HG03469 (cell line): ENCODE measurements at regions not wholly inside any gene's neighbourhood (a gene's known extent, or its start where the extent isn't known, plus 50 kb on each side); places are given as distances from the start of the nearest gene placed in this dataset.

Source experiments
- ATAC-seq: cut with Tn5 transposase; IDR thresholded peaks from one replicate; pipeline ENCODE4 v1.9.1; 2021; ENCODE audit warnings: mild to moderate bottlenecking, moderate library complexity, moderate number of reproducible peaks; ENCODE audit not compliant: unreplicated experiment

GRCh38 chr6:133748628-133749027, 140.3 kb upstream of the TCF21 start:
- ATAC-seq = no peak

- no peak for ATAC-seq
Observed at GRCh38 chr6:133749427-133749826, 139.5 kb upstream of the TCF21 start.

GRCh38 chr6:133752129-133752528, 136.8 kb upstream of the TCF21 start:
- no peak for ATAC-seq

GRCh38 chr6:133753756-133754155, 135.2 kb upstream of the TCF21 start:
- no peak for ATAC-seq

GRCh38 chr6:133754298-133754697, 134.6 kb upstream of the TCF21 start:
- ATAC-seq = no peak

- no peak for ATAC-seq
Observed at GRCh38 chr6:133756078-133756695, 132.7 kb upstream of the TCF21 start.

- no peak for ATAC-seq
Observed at GRCh38 chr6:133757335-133757734, 131.6 kb upstream of the TCF21 start.

GRCh38 chr6:133758815-133759335, 130.0 kb upstream of the TCF21 start:
- no peak for ATAC-seq

GRCh38 chr6:133759524-133759923, 129.4 kb upstream of the TCF21 start:
- no peak for ATAC-seq

- ATAC-seq = no peak
Observed at GRCh38 chr6:133761706-133762105, 127.2 kb upstream of the TCF21 start.

- ATAC-seq = no peak
Observed at GRCh38 chr6:133764008-133764753, 124.7 kb upstream of the TCF21 start.

- ATAC-seq = no peak
Observed at GRCh38 chr6:133764754-133765208, 124.1 kb upstream of the TCF21 start.

- ATAC-seq = no peak
Observed at GRCh38 chr6:133767357-133767970, 121.4 kb upstream of the TCF21 start.

GRCh38 chr6:133768656-133769295, 120.1 kb upstream of the TCF21 start:
- no peak for ATAC-seq

- ATAC-seq = no peak
Observed at GRCh38 chr6:133769463-133769862, 119.5 kb upstream of the TCF21 start.

GRCh38 chr6:133772567-133772966, 116.3 kb upstream of the TCF21 start:
- ATAC-seq = no peak

- no peak for ATAC-seq
Observed at GRCh38 chr6:133773776-133774175, 115.1 kb upstream of the TCF21 start.

GRCh38 chr6:133774356-133774755, 114.6 kb upstream of the TCF21 start:
- no peak for ATAC-seq

- ATAC-seq = no peak
Observed at GRCh38 chr6:133778414-133779130, 110.3 kb upstream of the TCF21 start.

- ATAC-seq = no peak
Observed at GRCh38 chr6:133779916-133780695, 108.8 kb upstream of the TCF21 start.
